PC-3 (cell line): ENCODE measurements at regions not wholly inside any gene's neighbourhood (a gene's known extent, or its start where the extent isn't known, plus 50 kb on each side); places are given as distances from the start of the nearest gene placed in this dataset.

Experiments
- ATAC-seq: fragments of 200-7000 bp; cut with Tn5 transposase; 2 replicates; pipeline ENCODE4 v1.9.1; 2020; ENCODE audit warnings: mild to moderate bottlenecking, moderate library complexity
- BruUV-seq: library from RNA; stranded (reverse); fragments of 400-500 nt; replicated peaks from 2 replicates; lab custom pipeline; 2021; lab: Mats Ljungman, UMichigan
- CTCF ChIA-PET: fragments of 300-600 bp; sonication (Branson Sonifier 250); formaldehyde crosslinking; loops from one replicate; lab custom pipeline; 2022; ENCODE audit warnings: antibody characterized with exemption; lab: Charles Lee
- POLR2A ChIA-PET: fragments of 300-600 bp; sonication (Branson Sonifier 250); formaldehyde crosslinking; loops from one replicate; lab custom pipeline; 2022; ENCODE audit warnings: antibody characterized with exemption; ENCODE audit not compliant: unreplicated experiment; lab: Charles Lee
- DNase-seq: peaks from one replicate; pipeline ENCODE4 v3.0.0-alpha.2; 2015
- H2AFZ ChIP-seq: fragments of 300-600 bp; sonication (generic); 2 replicates; pipeline ENCODE4 v1.6.0; 2016; ENCODE audit warnings: antibody characterized with exemption, low read length
- H3F3A ChIP-seq: fragments of 300-600 bp; sonication (generic); one replicate; pipeline ENCODE4 v1.6.0; 2017; ENCODE audit warnings: antibody characterized with exemption, low read length, control low read depth, mild to moderate bottlenecking; ENCODE audit not compliant: unreplicated experiment
- H3K27ac ChIP-seq: fragments of 300-600 bp; sonication (generic); 2 replicates; pipeline ENCODE4 v1.5.1; 2016; ENCODE audit warnings: mild to moderate bottlenecking, low read length
- H3K27me3 ChIP-seq: fragments of 300-600 bp; sonication (generic); 2 replicates; pipeline ENCODE4 v1.6.1; 2016; ENCODE audit warnings: low read length, mixed read lengths
- H3K36me3 ChIP-seq: fragments of 300-600 bp; sonication (generic); 2 replicates; pipeline ENCODE4 v1.6.1; 2016; ENCODE audit warnings: low read depth, mixed run types, low read length, mixed read lengths
- H3K4me1 ChIP-seq: fragments of 300-600 bp; sonication (generic); 2 replicates; pipeline ENCODE4 v1.5.1; 2016; ENCODE audit warnings: low read length; ENCODE audit not compliant: insufficient read depth
- H3K4me2 ChIP-seq: fragments of 300-600 bp; sonication (generic); 2 replicates; pipeline ENCODE4 v1.6.0; 2016; ENCODE audit warnings: low read length
- H3K4me3 ChIP-seq: fragments of 300-600 bp; sonication (generic); 2 replicates; pipeline ENCODE4 v1.5.1; 2016; ENCODE audit warnings: mild to moderate bottlenecking, low read length, mixed read lengths
- H3K79me2 ChIP-seq: fragments of 300-600 bp; sonication (generic); 2 replicates; pipeline ENCODE4 v1.6.1; 2017; ENCODE audit warnings: low read length, mixed read lengths
- H3K9ac ChIP-seq: fragments of 300-600 bp; sonication (generic); 2 replicates; pipeline ENCODE4 v1.6.0; 2016; ENCODE audit warnings: mild to moderate bottlenecking, low read length
- H3K9me2 ChIP-seq: fragments of 300-600 bp; sonication (generic); replicated peaks from 2 replicates; pipeline ENCODE4 v1.6.1; 2016; ENCODE audit warnings: mixed run types, low read length, mixed read lengths
- H3K9me3 ChIP-seq: fragments of 300-600 bp; sonication (generic); 2 replicates; pipeline ENCODE4 v1.6.1; 2016; ENCODE audit warnings: low read length, mixed read lengths
- H4K20me1 ChIP-seq: fragments of 300-600 bp; sonication (generic); 2 replicates; pipeline ENCODE4 v1.6.1; 2016; ENCODE audit warnings: low read length, mixed read lengths
- CTCF ChIP-seq: fragments of 300-600 bp; sonication (generic); conservative IDR thresholded peaks from 2 replicates; pipeline ENCODE4 v1.5.1; 2017; ENCODE audit warnings: antibody characterized with exemption, low read depth, mild to moderate bottlenecking, low read length
- EZH2 ChIP-seq: fragments of 300-600 bp; sonication (generic); IDR thresholded peaks from one replicate; pipeline ENCODE4 v1.6.1; 2017; ENCODE audit warnings: antibody characterized with exemption, mild to moderate bottlenecking, low read length; ENCODE audit not compliant: unreplicated experiment
- EZH2phosphoT487 ChIP-seq: fragments of 300-600 bp; sonication (generic); IDR thresholded peaks from 2 replicates; pipeline ENCODE4 v1.6.1; 2018; ENCODE audit warnings: mild to moderate bottlenecking, antibody characterized with exemption, low read length, borderline replicate concordance
- intact Hi-C: fragments of 100-400 bp; cut with micrococcal nuclease; formaldehyde crosslinking; loops from 2 replicates; pipeline ENCODE4 v1.9.0; 2023

- H3F3A ChIP-seq, result no peaks in the 10 kb centered on the region
- CTCF ChIA-PET, result no interaction called here
- intact Hi-C loops, result no loop called here
- no TSS peak for BruUV-seq
- H3K79me2 ChIP-seq, result no peaks in the 10 kb centered on the region
- no peak overlapping the region for H3K9ac ChIP-seq
- H3K9me3 ChIP-seq, result no peaks in the 10 kb centered on the region
- no peaks in the 10 kb centered on the region for H3K9me2 ChIP-seq
- DNase-seq, result no peak
- no peaks in the 10 kb centered on the region for H3K4me1 ChIP-seq
- no peaks in the 10 kb centered on the region for H3K36me3 ChIP-seq
- ATAC-seq, result no peak
- H2AFZ ChIP-seq, result no peak overlapping the region
- POLR2A ChIA-PET, result no interaction called here
- TF ChIP-seq CTCF, result no peak
- no peak for TF ChIP-seq EZH2phosphoT487
- TF ChIP-seq EZH2, result no peak
- no peaks in the 10 kb centered on the region for H3K27me3 ChIP-seq
- no peak overlapping the region for H3K27ac ChIP-seq
- H4K20me1 ChIP-seq, result no peaks in the 10 kb centered on the region
- H3K4me2 ChIP-seq, result no peak overlapping the region
- no peak overlapping the region for H3K4me3 ChIP-seq
Measured at GRCh38 chr9:16150938-16151650, 598.3 kb downstream of the CCDC171 start.

DNA sequence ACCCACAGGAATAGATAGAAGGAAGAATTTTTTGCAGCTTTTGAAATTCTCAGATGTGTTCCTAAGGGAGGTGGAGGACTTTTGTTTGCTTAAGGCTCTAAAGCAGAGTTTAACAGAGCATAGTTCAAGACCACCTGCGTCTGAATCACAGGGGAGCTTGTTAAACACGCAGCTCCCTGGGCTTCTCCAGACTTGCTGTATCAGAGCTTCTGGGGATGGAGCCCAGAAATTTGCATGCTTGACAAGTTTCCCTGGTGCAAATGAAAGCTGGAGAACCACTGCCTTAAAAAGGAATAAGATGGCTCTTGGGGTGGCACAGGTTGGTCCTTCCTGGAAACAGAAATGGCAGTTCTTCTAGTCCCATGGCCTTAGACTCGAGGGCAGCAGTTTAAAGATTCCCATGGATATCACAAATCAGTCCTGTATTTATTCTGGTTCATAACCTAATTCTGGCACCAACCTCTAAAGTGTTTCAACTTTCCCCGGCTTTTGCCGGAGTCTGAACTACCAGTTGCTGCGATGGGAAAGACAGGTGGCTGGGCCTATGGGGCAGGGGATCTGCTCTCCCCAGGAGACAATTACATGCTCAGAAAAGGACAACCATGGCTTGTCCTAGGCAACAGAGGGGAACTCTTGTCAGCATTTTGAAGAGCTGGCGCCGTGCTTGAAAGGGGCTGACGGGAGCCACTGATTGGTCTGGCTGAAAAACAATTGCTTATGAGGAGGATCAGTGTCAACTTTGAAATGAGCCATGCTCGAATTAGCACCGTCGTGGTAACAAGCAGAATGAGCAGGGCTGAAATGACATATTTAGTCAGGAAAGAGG is 599.6 kb downstream of the CCDC171 start:
- H3K4me1 ChIP-seq, result no peaks in the 10 kb centered on the region
- no peaks in the 10 kb centered on the region for H3K36me3 ChIP-seq
- CTCF ChIA-PET, result no interaction called here
- H3K27me3 ChIP-seq, result no peaks in the 10 kb centered on the region
- H3K9me2 ChIP-seq, result no peaks in the 10 kb centered on the region
- H3F3A ChIP-seq, result no peaks in the 10 kb centered on the region
- H2AFZ ChIP-seq, result no peak overlapping the region
- no peak overlapping the region for H3K4me3 ChIP-seq
- TF ChIP-seq EZH2phosphoT487 (no peak), CTCF (no peak), EZH2 (no peak)
- no TSS peak for BruUV-seq
- DNase-seq, result no peak
- intact Hi-C loops, result no loop called here
- H3K9me3 ChIP-seq, result no peaks in the 10 kb centered on the region
- H3K27ac ChIP-seq, result no peak overlapping the region
- ATAC-seq, result no peak
- H3K4me2 ChIP-seq, result no peak overlapping the region
- H4K20me1 ChIP-seq, result no peaks in the 10 kb centered on the region
- H3K9ac ChIP-seq, result no peak overlapping the region
- no peaks in the 10 kb centered on the region for H3K79me2 ChIP-seq
- POLR2A ChIA-PET, result no interaction called here

DNA sequence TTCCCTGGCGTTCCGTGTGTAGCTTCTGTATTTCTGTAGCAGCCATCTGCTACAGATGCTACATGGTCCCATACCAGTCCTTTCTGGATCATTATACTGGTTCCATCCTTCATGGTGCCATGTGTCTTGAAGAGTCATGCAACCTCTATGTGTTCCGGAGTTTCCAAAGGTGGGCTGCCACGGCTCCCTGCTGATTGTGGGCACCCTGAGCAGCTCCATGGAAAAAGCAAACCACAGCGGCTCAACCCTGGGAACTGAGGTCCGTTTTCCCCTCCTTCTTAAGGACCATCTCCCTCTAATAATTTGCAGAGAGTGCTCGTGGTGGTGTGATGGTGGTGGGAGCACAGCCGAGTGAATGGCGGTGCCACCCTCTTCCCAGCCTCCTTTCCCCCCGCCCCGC is 600.4 kb downstream of the CCDC171 start:
- DNase-seq (no peak), ATAC-seq (no peak)
- Histone ChIP-seq H3K4me3 (no peak overlapping the region), H3K9me2 (no peaks in the 10 kb centered on the region), H2AFZ (no peak overlapping the region), H3K9ac (no peak overlapping the region), H3K79me2 (no peaks in the 10 kb centered on the region), H3K4me2 (no peak overlapping the region), H4K20me1 (no peaks in the 10 kb centered on the region), H3K27me3 (no peaks in the 10 kb centered on the region), H3K9me3 (no peaks in the 10 kb centered on the region), H3K27ac (no peak overlapping the region), H3K4me1 (no peaks in the 10 kb centered on the region), H3K36me3 (no peaks in the 10 kb centered on the region), H3F3A (no peaks in the 10 kb centered on the region)
- ChIA-PET CTCF (no interaction called here), POLR2A (no interaction called here)
- intact Hi-C loops, result no loop called here
- no peak for TF ChIP-seq EZH2phosphoT487
- no peak for TF ChIP-seq EZH2
- no peak for TF ChIP-seq CTCF
- BruUV-seq, result no TSS peak
